Suprapubic skin (tissue), 3 donors: ENCODE measurements at regions not wholly inside any gene's neighbourhood (a gene's known extent, or its start where the extent isn't known, plus 50 kb on each side); places are given as distances from the start of the nearest gene placed in this dataset.

Source experiments
- POLR2A ChIP-seq, 2 donors: fragments of 450-650 bp; IDR thresholded peaks; one replicate each; pipeline ENCODE4 v1.6.1; 2017; ENCODE audit warnings: antibody characterized with exemption in 2 of 2, mild to moderate bottlenecking in 2 of 2, moderate library complexity in 2 of 2
- TF ChIP-seq, protein P1 (sequence below), 2 donors: fragments of 200-600 bp in 1 of 2; fragments of 450-650 bp in 1 of 2; sonication (generic) in 1 of 2; IDR thresholded peaks; one replicate each; pipeline ENCODE4 v1.5.1; 2016 to 2019; ENCODE audit warnings: antibody characterized with exemption in 2 of 2, mild to moderate bottlenecking in 1 of 2, moderate library complexity in 1 of 2

DNA sequence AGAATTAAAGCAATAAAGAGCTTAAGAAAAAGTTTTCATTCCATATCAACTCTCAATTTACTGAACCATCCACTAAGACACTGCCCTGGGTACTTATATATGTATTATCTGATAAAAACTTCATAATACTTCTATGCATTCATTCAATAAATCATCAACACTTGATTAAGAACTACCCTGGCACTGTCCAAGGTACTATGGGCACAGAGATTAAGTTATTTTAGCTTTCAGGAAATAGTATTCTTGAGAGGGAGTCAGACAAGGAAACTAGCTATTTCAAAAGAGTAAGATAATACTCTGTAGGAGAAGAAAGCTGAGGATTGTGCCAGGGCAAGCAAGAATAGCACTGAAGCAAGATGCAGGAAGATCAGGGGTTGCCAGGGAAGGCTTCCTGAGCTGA lies 640.8 kb downstream of the FAM181B start:
- TF ChIP-seq, protein P1, sequence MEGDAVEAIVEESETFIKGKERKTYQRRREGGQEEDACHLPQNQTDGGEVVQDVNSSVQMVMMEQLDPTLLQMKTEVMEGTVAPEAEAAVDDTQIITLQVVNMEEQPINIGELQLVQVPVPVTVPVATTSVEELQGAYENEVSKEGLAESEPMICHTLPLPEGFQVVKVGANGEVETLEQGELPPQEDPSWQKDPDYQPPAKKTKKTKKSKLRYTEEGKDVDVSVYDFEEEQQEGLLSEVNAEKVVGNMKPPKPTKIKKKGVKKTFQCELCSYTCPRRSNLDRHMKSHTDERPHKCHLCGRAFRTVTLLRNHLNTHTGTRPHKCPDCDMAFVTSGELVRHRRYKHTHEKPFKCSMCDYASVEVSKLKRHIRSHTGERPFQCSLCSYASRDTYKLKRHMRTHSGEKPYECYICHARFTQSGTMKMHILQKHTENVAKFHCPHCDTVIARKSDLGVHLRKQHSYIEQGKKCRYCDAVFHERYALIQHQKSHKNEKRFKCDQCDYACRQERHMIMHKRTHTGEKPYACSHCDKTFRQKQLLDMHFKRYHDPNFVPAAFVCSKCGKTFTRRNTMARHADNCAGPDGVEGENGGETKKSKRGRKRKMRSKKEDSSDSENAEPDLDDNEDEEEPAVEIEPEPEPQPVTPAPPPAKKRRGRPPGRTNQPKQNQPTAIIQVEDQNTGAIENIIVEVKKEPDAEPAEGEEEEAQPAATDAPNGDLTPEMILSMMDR (IDR thresholded peaks at IDR 0.05), result no peak
- no peak for TF ChIP-seq POLR2A (IDR thresholded peaks at IDR 0.05)
